AG10803 (cell line): ENCODE measurements at regions not wholly inside any gene's neighbourhood (a gene's known extent, or its start where the extent isn't known, plus 50 kb on each side); places are given as distances from the start of the nearest gene placed in this dataset.

Experiments
- DNase-seq: peaks from one replicate; pipeline ENCODE4 v3.0.0; 2010; ENCODE audit warnings: low read depth
- H3K4me3 ChIP-seq: 2 replicates; pipeline ENCODE4 v1.5.1; 2011; ENCODE audit warnings: mild to moderate bottlenecking, low read length, control low read depth
- CTCF ChIP-seq: conservative IDR thresholded peaks from 2 replicates; pipeline ENCODE4 v1.5.1; 2011; ENCODE audit warnings: mild to moderate bottlenecking, low read length, control low read depth, inconsistent platforms

- DNase-seq = no peak
- H3K4me3 ChIP-seq = no peak overlapping the region
- no peak for TF ChIP-seq CTCF
These were observed 60.1 kb upstream of the PRR23E start for GRCh38 chr3:127132876-127133275.

- DNase-seq = no peak
- H3K4me3 ChIP-seq = no peak overlapping the region
- TF ChIP-seq CTCF = no peak
These were observed 59.0 kb upstream of the PRR23E start for GRCh38 chr3:127133971-127134370.

GRCh38 chr3:127134466-127134865, 58.5 kb upstream of the PRR23E start:
- no peak overlapping the region for H3K4me3 ChIP-seq
- TF ChIP-seq CTCF = no peak
- DNase-seq = no peak

- H3K4me3 ChIP-seq = no peak overlapping the region
- TF ChIP-seq CTCF = no peak
- no peak for DNase-seq
These were observed 58.1 kb upstream of the PRR23E start for GRCh38 chr3:127134887-127135240.

- peak overlapping the region; percentile 24 for H3K4me3 ChIP-seq
- no peak for TF ChIP-seq CTCF
These were observed 57.5 kb upstream of the PRR23E start for GRCh38 chr3:127135241-127136023.

GRCh38 chr3:127136024-127136600, 56.8 kb upstream of the PRR23E start:
- no peak overlapping the region for H3K4me3 ChIP-seq
- no peak for DNase-seq
- no peak for TF ChIP-seq CTCF

More at GRCh38 chr3:127135241-127136023, 57.5 kb upstream of the PRR23E start:
- no peak for DNase-seq

GRCh38 chr3:127136706-127137105, 56.2 kb upstream of the PRR23E start:
- no peak for TF ChIP-seq CTCF
- no peak overlapping the region for H3K4me3 ChIP-seq

More at GRCh38 chr3:127136706-127137105, 56.2 kb upstream of the PRR23E start:
- no peak for DNase-seq
